ENCODE measurements at regions not wholly inside any gene's neighbourhood (a gene's known extent, or its start where the extent isn't known, plus 50 kb on each side); places are given as distances from the start of the nearest gene placed in this dataset.
A peak's percentile ranks its signal among the peaks of the same experiment; 100 is the strongest.

DNA sequence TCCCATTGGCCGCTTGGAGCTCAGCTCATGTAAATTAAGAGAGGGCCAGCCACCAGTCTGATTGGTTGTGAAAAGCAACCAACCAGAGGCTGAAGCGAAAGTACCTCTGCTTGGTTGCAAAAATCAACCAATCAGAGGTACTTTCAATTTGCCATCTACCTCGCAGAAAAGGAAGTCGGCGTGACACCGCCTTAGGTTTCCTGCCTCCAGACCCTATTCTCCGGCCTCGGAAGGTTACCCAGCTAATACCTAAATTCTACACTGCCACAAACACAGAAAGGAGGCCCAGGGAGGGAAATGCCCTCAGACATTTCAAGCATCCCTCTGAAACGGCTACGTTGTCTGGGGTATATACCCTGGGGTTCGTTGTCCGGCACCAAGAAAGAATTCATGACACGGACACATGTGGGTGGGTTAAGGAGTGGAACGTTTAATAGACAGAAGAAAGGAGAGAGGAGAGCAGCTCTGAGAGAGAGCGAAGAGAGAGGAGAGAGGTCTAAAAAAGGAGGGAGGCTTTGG lies 481.3 kb downstream of the TMEM114 start:
- no peak for DNase-seq (ENCODE audit: low read depth in 4 of 6, low spot score in 6 of 6)
- H3K27ac ChIP-seq (ENCODE audit: low read depth, low read length), result no peak overlapping the region
- 95% methylated on average over 15 of the region's 15 CpGs for WGBS (ENCODE audit: insufficient coverage)
- H3K4me3 ChIP-seq (ENCODE audit: low read depth, low read length), result no peak overlapping the region
- no peaks in the 10 kb centered on the region for H3K4me1 ChIP-seq (ENCODE audit: control insufficient read depth, insufficient read depth, low read length)
- no peaks in the 10 kb centered on the region for H3K9me3 ChIP-seq (ENCODE audit: control insufficient read depth, insufficient read depth, low read length)
- H3K27me3 ChIP-seq (ENCODE audit: control insufficient read depth, insufficient read depth, low read length), result no peaks in the 10 kb centered on the region
- H3K36me3 ChIP-seq (ENCODE audit: control insufficient read depth, insufficient read depth, low read length), result no peaks in the 10 kb centered on the region

DNA sequence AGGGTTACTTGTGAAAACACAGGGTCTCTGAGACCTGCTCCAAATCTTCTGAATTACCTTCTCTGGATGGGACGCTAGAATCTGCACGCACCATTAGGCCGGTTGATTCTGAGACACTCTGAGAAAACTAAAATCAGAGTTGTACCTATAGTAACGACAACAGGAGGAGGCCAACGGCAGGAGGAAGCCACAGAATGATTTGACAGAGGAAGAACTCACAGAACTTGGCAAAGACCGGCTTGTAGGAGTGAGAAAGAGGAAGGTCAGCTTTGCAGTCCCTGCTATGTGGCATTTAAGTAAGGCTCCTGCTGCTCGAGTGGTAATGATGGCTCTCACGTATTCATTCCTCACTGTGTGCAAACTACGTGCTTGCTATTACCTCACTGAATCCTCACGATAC lies 483.0 kb downstream of the TMEM114 start:
- H3K9me3 ChIP-seq (ENCODE audit: control insufficient read depth, insufficient read depth, low read length), result no peaks in the 10 kb centered on the region
- H3K4me3 ChIP-seq (ENCODE audit: low read depth, low read length), result no peak overlapping the region
- 88% methylated on average over 6 of the region's 10 CpGs for WGBS (ENCODE audit: insufficient coverage)
- H3K36me3 ChIP-seq (ENCODE audit: control insufficient read depth, insufficient read depth, low read length), result no peaks in the 10 kb centered on the region
- DNase-seq (ENCODE audit: low read depth in 4 of 6, low spot score in 6 of 6), result no peak
- H3K27ac ChIP-seq (ENCODE audit: low read depth, low read length), result no peak overlapping the region
- H3K27me3 ChIP-seq (ENCODE audit: control insufficient read depth, insufficient read depth, low read length), result no peaks in the 10 kb centered on the region
- no peaks in the 10 kb centered on the region for H3K4me1 ChIP-seq (ENCODE audit: control insufficient read depth, insufficient read depth, low read length)

DNA sequence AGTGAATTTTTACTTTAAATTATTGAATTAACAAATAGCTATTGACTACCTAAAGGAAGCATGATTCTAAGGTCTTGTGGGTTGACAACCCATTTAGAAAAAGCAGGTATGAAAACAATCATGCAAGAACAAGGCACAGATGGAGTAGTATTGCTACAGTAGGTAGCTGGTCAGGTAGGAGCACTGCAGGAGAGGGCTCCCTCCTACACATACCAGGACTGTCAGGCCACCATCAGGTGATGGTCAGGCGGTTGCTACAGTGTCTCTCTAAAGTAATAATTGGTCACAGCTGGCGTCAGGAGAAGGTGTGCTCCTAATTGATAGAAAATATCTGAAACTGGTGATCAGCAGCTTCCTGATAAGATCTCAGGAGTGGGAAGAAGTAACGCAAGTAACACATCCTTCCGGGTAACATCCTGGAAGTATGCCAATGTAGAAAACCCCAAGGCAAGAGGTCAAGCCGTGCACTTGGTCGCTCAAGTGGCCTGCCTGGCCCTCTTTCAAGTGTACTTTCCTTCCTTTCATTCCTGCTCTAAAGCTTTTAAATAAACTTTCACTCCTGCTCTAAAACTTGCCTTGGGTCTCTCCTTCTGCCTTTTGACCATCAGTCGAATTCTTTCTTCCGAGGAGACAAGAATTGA lies 486.5 kb downstream of the TMEM114 start:
- Histone ChIP-seq H3K27ac (ENCODE audit: low read depth, low read length) (no peak overlapping the region), H3K4me3 (ENCODE audit: low read depth, low read length) (no peak overlapping the region), H3K9me3 (ENCODE audit: control insufficient read depth, insufficient read depth, low read length) (no peaks in the 10 kb centered on the region), H3K27me3 (ENCODE audit: control insufficient read depth, insufficient read depth, low read length) (no peaks in the 10 kb centered on the region), H3K36me3 (ENCODE audit: control insufficient read depth, insufficient read depth, low read length) (no peaks in the 10 kb centered on the region), H3K4me1 (ENCODE audit: control insufficient read depth, insufficient read depth, low read length) (no peaks in the 10 kb centered on the region)
- no peak for DNase-seq (ENCODE audit: low read depth in 4 of 6, low spot score in 6 of 6)
- WGBS (ENCODE audit: insufficient coverage), result 94% methylated on average over 6 of the region's 8 CpGs

DNA sequence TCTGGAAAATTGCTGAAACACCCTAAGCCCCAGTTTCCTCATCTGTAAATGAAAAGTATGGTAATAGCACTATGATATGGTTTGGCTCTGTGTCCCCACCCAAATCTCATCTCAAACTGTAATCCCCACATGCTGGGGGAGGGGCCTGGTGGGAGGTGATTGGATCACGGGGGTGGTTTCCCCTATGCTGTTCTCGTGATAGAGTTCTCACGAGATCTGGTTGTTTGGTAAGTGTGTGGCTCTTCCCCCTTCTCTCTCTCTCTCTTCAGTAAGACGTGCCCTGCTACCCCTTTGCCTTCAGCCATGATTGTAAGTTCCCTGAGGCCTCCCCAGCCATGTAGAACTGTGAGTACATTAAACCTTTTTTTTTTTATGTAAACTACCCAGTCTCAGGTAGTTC lies 490.7 kb downstream of the TMEM114 start:
- Histone ChIP-seq H3K4me1 (ENCODE audit: control insufficient read depth, insufficient read depth, low read length) (no peaks in the 10 kb centered on the region), H3K9me3 (ENCODE audit: control insufficient read depth, insufficient read depth, low read length) (no peaks in the 10 kb centered on the region), H3K27me3 (ENCODE audit: control insufficient read depth, insufficient read depth, low read length) (no peaks in the 10 kb centered on the region), H3K36me3 (ENCODE audit: control insufficient read depth, insufficient read depth, low read length) (no peaks in the 10 kb centered on the region), H3K27ac (ENCODE audit: low read depth, low read length) (no peak overlapping the region), H3K4me3 (ENCODE audit: low read depth, low read length) (no peak overlapping the region)
- no peak for DNase-seq (ENCODE audit: low read depth in 4 of 6, low spot score in 6 of 6)
- WGBS (ENCODE audit: insufficient coverage), result no CpG with 5 or more reads among the region's 4 CpGs

DNA sequence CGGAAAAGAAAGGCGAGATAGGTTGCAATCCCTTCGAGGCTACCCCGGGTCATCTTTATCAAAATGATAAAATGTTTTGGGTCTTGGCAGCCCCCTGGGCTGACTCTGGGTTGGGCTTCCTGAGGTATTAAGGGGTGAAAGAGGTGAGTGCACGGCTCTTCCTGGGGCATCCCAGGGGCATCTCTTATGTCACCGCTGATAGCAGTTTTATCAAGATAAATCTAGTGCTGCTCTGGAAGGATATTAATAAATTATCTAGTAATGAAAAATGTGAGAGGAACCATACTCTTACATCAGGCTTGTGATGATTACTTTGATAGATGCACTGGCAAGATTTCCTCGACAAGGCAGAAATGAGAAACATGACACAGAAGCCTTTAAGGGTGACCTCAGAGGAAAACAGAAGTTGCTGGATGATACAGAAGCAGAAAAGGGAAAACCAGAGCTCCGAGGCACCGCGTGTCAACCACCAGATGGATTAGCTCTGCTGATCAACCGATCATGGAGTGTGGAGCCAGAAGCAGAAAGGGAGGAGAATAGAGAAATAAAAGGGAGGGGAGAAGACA lies 491.3 kb downstream of the TMEM114 start:
- Histone ChIP-seq H3K27me3 (ENCODE audit: control insufficient read depth, insufficient read depth, low read length) (no peaks in the 10 kb centered on the region), H3K4me3 (ENCODE audit: low read depth, low read length) (no peak overlapping the region), H3K9me3 (ENCODE audit: control insufficient read depth, insufficient read depth, low read length) (no peaks in the 10 kb centered on the region), H3K4me1 (ENCODE audit: control insufficient read depth, insufficient read depth, low read length) (no peaks in the 10 kb centered on the region), H3K36me3 (ENCODE audit: control insufficient read depth, insufficient read depth, low read length) (no peaks in the 10 kb centered on the region), H3K27ac (ENCODE audit: low read depth, low read length) (no peak overlapping the region)
- WGBS (ENCODE audit: insufficient coverage), result 82% methylated on average over 5 of the region's 11 CpGs
- peak in 1 of 6 donors; percentile 57 for DNase-seq (ENCODE audit: low read depth in 4 of 6, low spot score in 6 of 6)

GRCh38 chr16:8096211-8096610 lies 494.1 kb downstream of the TMEM114 start:
- WGBS (ENCODE audit: insufficient coverage), result 83% methylated on average over 4 of the region's 5 CpGs
- no peaks in the 10 kb centered on the region for H3K36me3 ChIP-seq (ENCODE audit: control insufficient read depth, insufficient read depth, low read length)
- no peak overlapping the region for H3K27ac ChIP-seq (ENCODE audit: low read depth, low read length)
- no peak overlapping the region for H3K4me3 ChIP-seq (ENCODE audit: low read depth, low read length)
- peak in 1 of 6 donors; percentile 81 for DNase-seq (ENCODE audit: low read depth in 4 of 6, low spot score in 6 of 6)
- no peaks in the 10 kb centered on the region for H3K27me3 ChIP-seq (ENCODE audit: control insufficient read depth, insufficient read depth, low read length)
- H3K9me3 ChIP-seq (ENCODE audit: control insufficient read depth, insufficient read depth, low read length), result no peaks in the 10 kb centered on the region
- no peaks in the 10 kb centered on the region for H3K4me1 ChIP-seq (ENCODE audit: control insufficient read depth, insufficient read depth, low read length)

DNA sequence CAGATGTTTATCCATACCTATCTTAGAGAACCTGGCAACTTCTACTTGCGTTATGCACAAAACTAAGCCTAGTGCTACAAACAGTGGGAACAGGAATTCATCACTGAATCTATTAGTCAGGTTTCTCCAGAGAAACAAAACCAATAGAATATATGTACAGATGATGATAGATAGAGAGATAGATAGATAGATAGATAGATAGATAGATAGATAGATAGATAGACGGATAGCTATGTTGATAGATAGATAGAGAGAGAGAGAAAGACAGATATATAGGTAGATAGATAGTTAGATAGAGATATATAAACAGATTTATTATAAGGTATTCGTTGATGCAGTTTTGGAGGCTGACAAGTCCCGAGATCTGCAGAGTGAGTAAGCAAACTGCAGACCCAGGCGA lies 495.6 kb downstream of the TMEM114 start:
- Histone ChIP-seq H3K9me3 (ENCODE audit: control insufficient read depth, insufficient read depth, low read length) (no peaks in the 10 kb centered on the region), H3K4me3 (ENCODE audit: low read depth, low read length) (no peak overlapping the region), H3K27me3 (ENCODE audit: control insufficient read depth, insufficient read depth, low read length) (no peaks in the 10 kb centered on the region), H3K27ac (ENCODE audit: low read depth, low read length) (no peak overlapping the region), H3K4me1 (ENCODE audit: control insufficient read depth, insufficient read depth, low read length) (no peaks in the 10 kb centered on the region), H3K36me3 (ENCODE audit: control insufficient read depth, insufficient read depth, low read length) (no peaks in the 10 kb centered on the region)
- 100% methylated on average over 2 of the region's 5 CpGs for WGBS (ENCODE audit: insufficient coverage)
- no peak for DNase-seq (ENCODE audit: low read depth in 4 of 6, low spot score in 6 of 6)

GRCh38 chr16:8088820-8089338 lies 501.4 kb downstream of the TMEM114 start:
- no peak for DNase-seq (ENCODE audit: low read depth in 4 of 6, low spot score in 6 of 6)
- Histone ChIP-seq H3K4me3 (ENCODE audit: low read depth, low read length) (no peak overlapping the region), H3K27me3 (ENCODE audit: control insufficient read depth, insufficient read depth, low read length) (no peaks in the 10 kb centered on the region), H3K4me1 (ENCODE audit: control insufficient read depth, insufficient read depth, low read length) (no peaks in the 10 kb centered on the region), H3K27ac (ENCODE audit: low read depth, low read length) (no peak overlapping the region), H3K9me3 (ENCODE audit: control insufficient read depth, insufficient read depth, low read length) (no peaks in the 10 kb centered on the region), H3K36me3 (ENCODE audit: control insufficient read depth, insufficient read depth, low read length) (no peaks in the 10 kb centered on the region)
- WGBS (ENCODE audit: insufficient coverage), result no CpG with 5 or more reads among the region's 2 CpGs

DNA sequence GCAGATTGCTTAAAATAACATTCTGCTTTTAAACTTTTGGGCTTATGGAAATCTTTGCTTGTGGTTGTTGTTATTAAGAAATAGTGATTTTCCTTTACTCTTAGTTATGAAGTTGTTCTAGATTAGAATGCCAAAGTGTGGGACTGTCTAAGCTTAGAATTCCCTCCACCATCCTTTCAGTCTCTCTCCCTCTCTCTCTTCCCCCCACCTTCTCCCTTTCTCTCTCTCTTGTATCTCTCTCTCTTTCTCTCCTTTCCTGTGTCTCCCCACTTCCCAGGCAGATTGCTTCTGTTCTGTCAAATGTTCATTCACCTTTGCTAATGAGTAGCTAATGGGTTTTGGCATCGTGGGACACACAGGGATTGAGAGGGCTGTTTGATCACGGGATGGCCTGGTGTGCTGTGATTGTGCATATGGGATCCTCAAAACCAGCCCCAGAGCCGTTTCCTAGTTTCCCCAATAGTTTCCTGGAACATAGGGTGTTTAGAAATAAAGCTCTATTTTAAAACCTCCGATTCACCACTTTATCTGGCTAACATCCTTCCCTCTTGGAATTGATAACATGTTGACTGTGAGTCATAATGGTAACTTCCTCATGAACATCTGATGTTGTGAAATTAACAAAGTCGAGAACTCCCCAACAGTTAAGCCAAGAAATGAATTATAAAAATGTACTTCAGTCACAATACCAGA lies 502.6 kb downstream of the TMEM114 start:
- Histone ChIP-seq H3K4me3 (ENCODE audit: low read depth, low read length) (no peak overlapping the region), H3K27ac (ENCODE audit: low read depth, low read length) (no peak overlapping the region), H3K4me1 (ENCODE audit: control insufficient read depth, insufficient read depth, low read length) (no peaks in the 10 kb centered on the region), H3K9me3 (ENCODE audit: control insufficient read depth, insufficient read depth, low read length) (no peaks in the 10 kb centered on the region), H3K36me3 (ENCODE audit: control insufficient read depth, insufficient read depth, low read length) (no peaks in the 10 kb centered on the region), H3K27me3 (ENCODE audit: control insufficient read depth, insufficient read depth, low read length) (no peaks in the 10 kb centered on the region)
- DNase-seq (ENCODE audit: low read depth in 4 of 6, low spot score in 6 of 6), result peak in 2 of 6 donors; percentile 36 to 42
- no CpG with 5 or more reads among the region's 5 CpGs for WGBS (ENCODE audit: insufficient coverage)

Data from spinal cord (tissue), 9 donors.